AG10803 (cell line): ENCODE measurements at regions not wholly inside any gene's neighbourhood (a gene's known extent, or its start where the extent isn't known, plus 50 kb on each side); places are given as distances from the start of the nearest gene placed in this dataset.

ENCODE experiments used
- DNase-seq: peaks from one replicate; pipeline ENCODE4 v3.0.0; 2010; ENCODE audit warnings: low read depth
- H3K4me3 ChIP-seq: 2 replicates; pipeline ENCODE4 v1.5.1; 2011; ENCODE audit warnings: mild to moderate bottlenecking, low read length, control low read depth
- CTCF ChIP-seq: conservative IDR thresholded peaks from 2 replicates; pipeline ENCODE4 v1.5.1; 2011; ENCODE audit warnings: mild to moderate bottlenecking, low read length, control low read depth, inconsistent platforms

- no peak for DNase-seq
- no peak overlapping the region for H3K4me3 ChIP-seq
- TF ChIP-seq CTCF, result no peak
Observed at GRCh38 chr18:72246076-72246475, 298.1 kb downstream of the CBLN2 start.

- DNase-seq, result no peak
- H3K4me3 ChIP-seq, result no peak overlapping the region
- no peak for TF ChIP-seq CTCF
Observed at GRCh38 chr18:72235422-72235821, 308.7 kb downstream of the CBLN2 start.

GRCh38 chr18:72233106-72233505 is 311.0 kb downstream of the CBLN2 start:
- H3K4me3 ChIP-seq, result no peak overlapping the region
- no peak for DNase-seq
- no peak for TF ChIP-seq CTCF

GRCh38 chr18:72232644-72233043 is 311.5 kb downstream of the CBLN2 start:
- no peak for DNase-seq
- no peak overlapping the region for H3K4me3 ChIP-seq
- no peak for TF ChIP-seq CTCF

GRCh38 chr18:72225958-72226357 is 318.2 kb downstream of the CBLN2 start:
- no peak for DNase-seq
- no peak for TF ChIP-seq CTCF
- H3K4me3 ChIP-seq, result no peak overlapping the region

GRCh38 chr18:72223733-72224132 is 320.4 kb downstream of the CBLN2 start:
- H3K4me3 ChIP-seq, result no peak overlapping the region
- no peak for DNase-seq
- no peak for TF ChIP-seq CTCF

GRCh38 chr18:72208920-72209676 is 335.0 kb downstream of the CBLN2 start:
- DNase-seq, result no peak
- no peak for TF ChIP-seq CTCF
- no peak overlapping the region for H3K4me3 ChIP-seq
